GM23338 (cell line): ENCODE measurements at regions not wholly inside any gene's neighbourhood (a gene's known extent, or its start where the extent isn't known, plus 50 kb on each side); places are given as distances from the start of the nearest gene placed in this dataset.

Experiments used
- ATAC-seq: fragments of 200-7000 bp; cut with Tn5 transposase; 3 replicates; pipeline ENCODE4 v1.9.1; 2020
- DNase-seq: peaks from one replicate; pipeline ENCODE4 v3.0.0-alpha.2; 2015; ENCODE audit warnings: low spot score
- H2AFZ ChIP-seq: fragments of 200-600 bp; sonication (generic); 2 replicates; pipeline ENCODE4 v1.8.0; 2016; ENCODE audit warnings: antibody characterized with exemption, mild to moderate bottlenecking, moderate library complexity
- H3F3A ChIP-seq: fragments of 200-600 bp; sonication (generic); replicated peaks from 2 replicates; pipeline ENCODE4 v1.8.0; 2017; ENCODE audit warnings: antibody characterized with exemption, mixed run types, low read depth
- H3K27ac ChIP-seq: fragments of 200-600 bp; sonication (generic); 2 replicates; pipeline ENCODE4 v1.6.1; 2016; ENCODE audit warnings: low read depth
- H3K27me3 ChIP-seq: fragments of 200-600 bp; sonication (generic); 2 replicates; pipeline ENCODE4 v1.8.0; 2016; ENCODE audit warnings: mild to moderate bottlenecking, mixed run types, moderate library complexity; ENCODE audit not compliant: insufficient read depth
- H3K36me3 ChIP-seq: fragments of 200-600 bp; sonication (generic); 2 replicates; pipeline ENCODE4 v1.8.0; 2016; ENCODE audit warnings: mild to moderate bottlenecking; ENCODE audit not compliant: insufficient read depth
- H3K4me1 ChIP-seq: fragments of 200-600 bp; sonication (generic); 2 replicates; pipeline ENCODE4 v1.8.0; 2016; ENCODE audit warnings: mild to moderate bottlenecking, moderate library complexity; ENCODE audit not compliant: insufficient read depth
- H3K4me2 ChIP-seq: fragments of 200-600 bp; sonication (generic); 2 replicates; pipeline ENCODE4 v1.7.1; 2017; ENCODE audit warnings: mixed run types
- H3K4me3 ChIP-seq: fragments of 200-600 bp; sonication (generic); 2 replicates; pipeline ENCODE4 v1.6.1; 2016; ENCODE audit warnings: mixed run types
- H3K79me2 ChIP-seq: fragments of 200-600 bp; sonication (generic); replicated peaks from 2 replicates; pipeline ENCODE4 v1.8.0; 2017; ENCODE audit warnings: mild to moderate bottlenecking; ENCODE audit not compliant: insufficient read depth
- H3K9me2 ChIP-seq: fragments of 200-600 bp; sonication (generic); 2 replicates; pipeline ENCODE4 v1.8.0; 2017; ENCODE audit not compliant: insufficient read depth
- H4K20me1 ChIP-seq: fragments of 200-600 bp; sonication (generic); replicated peaks from 2 replicates; pipeline ENCODE4 v1.8.0; 2017; ENCODE audit warnings: mild to moderate bottlenecking; ENCODE audit not compliant: insufficient read depth
- H3K27ac Mint-ChIP-seq: 2 replicates; pipeline ENCODE4 v1.8.0; 2020; ENCODE audit warnings: inconsistent platforms, mild to moderate bottlenecking, moderate library complexity, mixed read lengths
- H3K27me3 Mint-ChIP-seq: 3 replicates; pipeline ENCODE4 v1.8.0; 2022; ENCODE audit warnings: low read depth, mild to moderate bottlenecking, moderate library complexity, mixed read lengths, inconsistent platforms; ENCODE audit not compliant: insufficient read depth, poor library complexity
- H3K36me3 Mint-ChIP-seq: 3 replicates; pipeline ENCODE4 v1.8.0; 2021; ENCODE audit warnings: low read depth, mild to moderate bottlenecking, inconsistent platforms, moderate library complexity, mixed read lengths
- H3K4me1 Mint-ChIP-seq: 3 replicates; pipeline ENCODE4 v1.8.0; 2020; ENCODE audit warnings: mild to moderate bottlenecking, inconsistent platforms, mixed read lengths
- H3K4me3 Mint-ChIP-seq: 3 replicates; pipeline ENCODE4 v1.8.0; 2021; ENCODE audit warnings: moderate library complexity, mild to moderate bottlenecking, inconsistent platforms, mixed read lengths
- H3K9me3 Mint-ChIP-seq: 3 replicates; pipeline ENCODE4 v1.8.0; 2020; ENCODE audit warnings: moderate library complexity, mild to moderate bottlenecking, inconsistent platforms, mixed read lengths
- CREB1 ChIP-seq: fragments of 250-450 bp; sonication (Bioruptor Pico); IDR thresholded peaks from 2 replicates; pipeline ENCODE4 v1.5.0; 2020; ENCODE audit warnings: low read depth, mild to moderate bottlenecking, moderate library complexity
- EZH2 ChIP-seq: fragments of 200-600 bp; sonication (generic); IDR thresholded peaks from one replicate; pipeline ENCODE4 v1.8.0; 2017; ENCODE audit warnings: antibody characterized with exemption, mild to moderate bottlenecking, low read depth; ENCODE audit not compliant: unreplicated experiment
- EZH2phosphoT487 ChIP-seq: fragments of 200-600 bp; sonication (generic); IDR thresholded peaks from one replicate; pipeline ENCODE4 v1.8.1; 2018; ENCODE audit warnings: antibody characterized with exemption; ENCODE audit not compliant: unreplicated experiment
- JUNB ChIP-seq: IDR thresholded peaks from one replicate; pipeline ENCODE4 v1.6.1; 2016; ENCODE audit warnings: antibody characterized with exemption; ENCODE audit not compliant: unreplicated experiment
- POLR2AphosphoS5 ChIP-seq: IDR thresholded peaks from 2 replicates; pipeline ENCODE4 v1.6.1; 2016; ENCODE audit warnings: antibody characterized with exemption, low read depth
- STAT1 ChIP-seq: IDR thresholded peaks from one replicate; pipeline ENCODE4 v1.6.1; 2016; ENCODE audit warnings: antibody characterized with exemption; ENCODE audit not compliant: unreplicated experiment
- ZNF331 ChIP-seq: fragments of 250-450 bp; sonication (Bioruptor Pico); IDR thresholded peaks from 2 replicates; pipeline ENCODE4 v1.5.0; 2020; ENCODE audit warnings: low read depth, mild to moderate bottlenecking, moderate library complexity
- TF ChIP-seq, protein P1 (sequence below): fragments of 250-450 bp; sonication (Bioruptor Pico); IDR thresholded peaks from 2 replicates; pipeline ENCODE4 v1.5.0; 2020; ENCODE audit warnings: mild to moderate bottlenecking, moderate library complexity
- TF ChIP-seq, protein P2 (sequence below): IDR thresholded peaks from 2 replicates; pipeline ENCODE4 v1.6.1; 2016; ENCODE audit warnings: antibody characterized with exemption

DNA sequence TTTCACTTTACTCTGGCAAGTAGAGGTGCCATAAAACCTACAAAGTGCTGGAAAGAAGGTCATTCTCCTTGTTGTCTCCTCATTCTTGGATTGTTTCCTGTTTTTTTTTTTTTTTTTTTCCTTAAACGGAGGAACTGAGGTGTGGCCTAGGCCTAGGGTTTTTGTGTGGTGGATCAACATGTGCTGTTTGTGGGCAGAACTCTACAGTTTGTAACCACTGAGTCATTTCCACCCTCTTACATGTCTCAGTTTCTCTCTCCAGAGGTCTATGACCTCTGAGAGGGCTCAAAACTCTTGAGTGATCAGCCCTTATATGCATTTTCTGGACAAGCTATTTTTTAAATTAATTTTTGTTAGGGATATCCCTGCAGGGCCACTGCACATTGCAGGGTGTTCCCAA is 296.0 kb downstream of the PPP1R3A start (continued):
- TF ChIP-seq, protein P1, sequence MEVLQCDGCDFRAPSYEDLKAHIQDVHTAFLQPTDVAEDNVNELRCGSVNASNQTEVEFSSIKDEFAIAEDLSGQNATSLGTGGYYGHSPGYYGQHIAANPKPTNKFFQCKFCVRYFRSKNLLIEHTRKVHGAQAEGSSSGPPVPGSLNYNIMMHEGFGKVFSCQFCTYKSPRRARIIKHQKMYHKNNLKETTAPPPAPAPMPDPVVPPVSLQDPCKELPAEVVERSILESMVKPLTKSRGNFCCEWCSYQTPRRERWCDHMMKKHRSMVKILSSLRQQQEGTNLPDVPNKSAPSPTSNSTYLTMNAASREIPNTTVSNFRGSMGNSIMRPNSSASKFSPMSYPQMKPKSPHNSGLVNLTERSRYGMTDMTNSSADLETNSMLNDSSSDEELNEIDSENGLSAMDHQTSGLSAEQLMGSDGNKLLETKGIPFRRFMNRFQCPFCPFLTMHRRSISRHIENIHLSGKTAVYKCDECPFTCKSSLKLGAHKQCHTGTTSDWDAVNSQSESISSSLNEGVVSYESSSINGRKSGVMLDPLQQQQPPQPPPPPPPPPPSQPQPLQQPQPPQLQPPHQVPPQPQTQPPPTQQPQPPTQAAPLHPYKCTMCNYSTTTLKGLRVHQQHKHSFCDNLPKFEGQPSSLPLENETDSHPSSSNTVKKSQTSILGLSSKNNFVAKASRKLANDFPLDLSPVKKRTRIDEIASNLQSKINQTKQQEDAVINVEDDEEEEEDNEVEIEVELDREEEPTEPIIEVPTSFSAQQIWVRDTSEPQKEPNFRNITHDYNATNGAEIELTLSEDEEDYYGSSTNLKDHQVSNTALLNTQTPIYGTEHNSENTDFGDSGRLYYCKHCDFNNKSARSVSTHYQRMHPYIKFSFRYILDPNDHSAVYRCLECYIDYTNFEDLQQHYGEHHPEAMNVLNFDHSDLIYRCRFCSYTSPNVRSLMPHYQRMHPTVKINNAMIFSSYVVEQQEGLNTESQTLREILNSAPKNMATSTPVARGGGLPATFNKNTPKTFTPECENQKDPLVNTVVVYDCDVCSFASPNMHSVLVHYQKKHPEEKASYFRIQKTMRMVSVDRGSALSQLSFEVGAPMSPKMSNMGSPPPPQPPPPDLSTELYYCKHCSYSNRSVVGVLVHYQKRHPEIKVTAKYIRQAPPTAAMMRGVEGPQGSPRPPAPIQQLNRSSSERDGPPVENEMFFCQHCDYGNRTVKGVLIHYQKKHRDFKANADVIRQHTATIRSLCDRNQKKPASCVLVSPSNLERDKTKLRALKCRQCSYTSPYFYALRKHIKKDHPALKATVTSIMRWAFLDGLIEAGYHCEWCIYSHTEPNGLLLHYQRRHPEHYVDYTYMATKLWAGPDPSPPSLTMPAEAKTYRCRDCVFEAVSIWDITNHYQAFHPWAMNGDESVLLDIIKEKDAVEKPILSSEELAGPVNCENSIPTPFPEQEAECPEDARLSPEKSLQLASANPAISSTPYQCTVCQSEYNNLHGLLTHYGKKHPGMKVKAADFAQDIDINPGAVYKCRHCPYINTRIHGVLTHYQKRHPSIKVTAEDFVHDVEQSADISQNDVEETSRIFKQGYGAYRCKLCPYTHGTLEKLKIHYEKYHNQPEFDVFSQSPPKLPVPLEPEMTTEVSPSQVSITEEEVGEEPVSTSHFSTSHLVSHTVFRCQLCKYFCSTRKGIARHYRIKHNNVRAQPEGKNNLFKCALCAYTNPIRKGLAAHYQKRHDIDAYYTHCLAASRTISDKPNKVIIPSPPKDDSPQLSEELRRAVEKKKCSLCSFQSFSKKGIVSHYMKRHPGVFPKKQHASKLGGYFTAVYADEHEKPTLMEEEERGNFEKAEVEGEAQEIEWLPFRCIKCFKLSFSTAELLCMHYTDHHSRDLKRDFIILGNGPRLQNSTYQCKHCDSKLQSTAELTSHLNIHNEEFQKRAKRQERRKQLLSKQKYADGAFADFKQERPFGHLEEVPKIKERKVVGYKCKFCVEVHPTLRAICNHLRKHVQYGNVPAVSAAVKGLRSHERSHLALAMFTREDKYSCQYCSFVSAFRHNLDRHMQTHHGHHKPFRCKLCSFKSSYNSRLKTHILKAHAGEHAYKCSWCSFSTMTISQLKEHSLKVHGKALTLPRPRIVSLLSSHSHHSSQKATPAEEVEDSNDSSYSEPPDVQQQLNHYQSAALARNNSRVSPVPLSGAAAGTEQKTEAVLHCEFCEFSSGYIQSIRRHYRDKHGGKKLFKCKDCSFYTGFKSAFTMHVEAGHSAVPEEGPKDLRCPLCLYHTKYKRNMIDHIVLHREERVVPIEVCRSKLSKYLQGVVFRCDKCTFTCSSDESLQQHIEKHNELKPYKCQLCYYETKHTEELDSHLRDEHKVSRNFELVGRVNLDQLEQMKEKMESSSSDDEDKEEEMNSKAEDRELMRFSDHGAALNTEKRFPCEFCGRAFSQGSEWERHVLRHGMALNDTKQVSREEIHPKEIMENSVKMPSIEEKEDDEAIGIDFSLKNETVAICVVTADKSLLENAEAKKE (CRISPR knock-in tag) = no peak
- TF ChIP-seq CREB1 (CRISPR knock-in tag) (no peak), POLR2AphosphoS5 (no peak), ZNF331 (CRISPR knock-in tag) (no peak)

DNA sequence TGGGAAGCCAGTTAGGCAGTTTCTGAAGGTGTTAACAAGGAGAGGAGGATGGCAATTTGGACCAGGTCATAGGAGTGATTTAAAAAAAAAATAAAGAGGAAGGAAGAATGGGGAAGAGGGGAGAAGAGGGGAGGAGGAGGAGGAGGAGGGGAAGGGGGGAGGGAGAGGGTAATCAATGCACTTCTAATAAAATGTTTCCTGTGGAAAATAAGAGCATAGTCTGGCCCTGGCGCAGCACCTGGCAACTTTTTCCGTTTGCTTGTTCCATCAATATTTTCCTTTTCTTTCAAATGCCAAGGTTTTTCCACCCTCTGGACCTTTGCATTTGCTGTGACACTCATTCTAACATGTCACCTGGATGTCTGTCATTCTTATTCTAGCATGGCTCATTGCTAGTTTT is 308.2 kb downstream of the PPP1R3A start:
- Mint-ChIP-seq H3K4me1 (no peaks in the 10 kb centered on the region; the same call in 2 of the 3 replicates), H3K27me3 (no peaks in the 10 kb centered on the region), H3K9me3 (peaks cover 4% of the 10 kb centered on the region; the same call in 1 of the 3 replicates), H3K36me3 (no peaks in the 10 kb centered on the region), H3K4me3 (no peak overlapping the region), H3K27ac (no peak overlapping the region)
- Histone ChIP-seq H3K4me2 (no peak overlapping the region), H3K4me3 (no peak overlapping the region), H3K79me2 (no peaks in the 10 kb centered on the region), H3K27me3 (no peaks in the 10 kb centered on the region), H2AFZ (no peak overlapping the region), H3K27ac (no peak overlapping the region), H4K20me1 (no peaks in the 10 kb centered on the region), H3F3A (no peaks in the 10 kb centered on the region), H3K36me3 (no peaks in the 10 kb centered on the region), H3K4me1 (no peaks in the 10 kb centered on the region), H3K9me2 (no peaks in the 10 kb centered on the region)
- DNase-seq = no peak
- ATAC-seq = no peak
- TF ChIP-seq EZH2phosphoT487 (no peak), JUNB (no peak), POLR2AphosphoS5 (no peak), CREB1 (CRISPR knock-in tag) (no peak), EZH2 (no peak), STAT1 (no peak)
- TF ChIP-seq, protein P1 (CRISPR knock-in tag) = no peak
- TF ChIP-seq, protein P2, sequence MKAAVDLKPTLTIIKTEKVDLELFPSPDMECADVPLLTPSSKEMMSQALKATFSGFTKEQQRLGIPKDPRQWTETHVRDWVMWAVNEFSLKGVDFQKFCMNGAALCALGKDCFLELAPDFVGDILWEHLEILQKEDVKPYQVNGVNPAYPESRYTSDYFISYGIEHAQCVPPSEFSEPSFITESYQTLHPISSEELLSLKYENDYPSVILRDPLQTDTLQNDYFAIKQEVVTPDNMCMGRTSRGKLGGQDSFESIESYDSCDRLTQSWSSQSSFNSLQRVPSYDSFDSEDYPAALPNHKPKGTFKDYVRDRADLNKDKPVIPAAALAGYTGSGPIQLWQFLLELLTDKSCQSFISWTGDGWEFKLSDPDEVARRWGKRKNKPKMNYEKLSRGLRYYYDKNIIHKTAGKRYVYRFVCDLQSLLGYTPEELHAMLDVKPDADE = no peak
